ENCODE measurements at regions not wholly inside any gene's neighbourhood (a gene's known extent, or its start where the extent isn't known, plus 50 kb on each side); places are given as distances from the start of the nearest gene placed in this dataset.
A peak's percentile ranks its signal among the peaks of the same experiment; 100 is the strongest.

DNA sequence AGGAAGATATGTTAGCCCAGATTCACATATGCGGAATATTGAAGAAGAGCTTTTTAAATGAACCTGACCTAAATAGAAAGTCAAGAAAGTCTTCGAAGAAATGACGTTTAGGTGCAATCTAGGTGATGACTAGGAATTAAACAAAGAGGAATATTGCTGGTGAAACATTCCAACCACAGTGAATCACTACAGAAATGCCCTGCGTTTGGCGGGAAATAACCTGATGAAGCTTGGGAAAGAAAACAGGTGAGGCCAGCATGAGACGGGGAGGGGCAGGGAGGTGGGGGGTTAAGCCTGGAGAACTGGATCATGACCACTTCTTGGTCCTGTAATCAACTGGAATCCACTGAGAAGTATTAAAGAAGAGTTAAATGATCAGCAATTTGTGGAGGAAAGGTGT, 299.4 kb upstream of the VSTM2A start:
- Histone ChIP-seq H3K27ac (no peak overlapping the region), H3K27me3 (no peaks in the 10 kb centered on the region), H3K4me2 (no peak overlapping the region), H3K9me3 (replicated peaks in 1 of 11) (no peaks in the 10 kb centered on the region), H4K20me1 (no peaks in the 10 kb centered on the region), H3K36me3 (no peaks in the 10 kb centered on the region), H3K4me3 (no peak overlapping the region), H3K9ac (no peak overlapping the region), H3K4me1 (no peaks in the 10 kb centered on the region)
- TF ChIP-seq Cebpa-rat (IDR thresholded peaks at IDR 0.05), result no peak

DNA sequence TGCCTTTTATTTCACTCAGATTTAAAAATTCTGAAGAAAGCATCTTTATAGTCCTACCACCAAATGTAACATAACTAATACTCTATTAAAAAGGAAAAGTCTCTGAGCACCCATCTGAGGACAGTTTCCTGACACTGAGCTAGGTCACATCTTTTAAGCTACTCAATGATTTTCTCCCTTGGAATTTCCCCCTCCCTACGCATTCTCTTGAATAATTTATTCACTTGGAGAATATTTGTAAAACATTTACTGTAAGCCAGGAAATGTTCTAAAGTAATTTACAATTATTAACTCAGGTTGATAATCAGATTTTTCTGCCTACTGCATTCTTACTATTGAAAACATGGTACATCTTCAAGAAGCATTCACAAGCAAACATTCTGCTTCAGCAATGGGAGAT, 297.2 kb upstream of the VSTM2A start:
- Histone ChIP-seq H3K36me3 (no peaks in the 10 kb centered on the region), H3K9me3 (replicated peaks in 1 of 11) (no peaks in the 10 kb centered on the region), H4K20me1 (no peaks in the 10 kb centered on the region), H3K27me3 (no peaks in the 10 kb centered on the region), H3K4me3 (no peak overlapping the region), H3K4me1 (no peaks in the 10 kb centered on the region), H3K4me2 (no peak overlapping the region), H3K27ac (no peak overlapping the region), H3K9ac (no peak overlapping the region)
- no peak for TF ChIP-seq Cebpa-rat (IDR thresholded peaks at IDR 0.05)

DNA sequence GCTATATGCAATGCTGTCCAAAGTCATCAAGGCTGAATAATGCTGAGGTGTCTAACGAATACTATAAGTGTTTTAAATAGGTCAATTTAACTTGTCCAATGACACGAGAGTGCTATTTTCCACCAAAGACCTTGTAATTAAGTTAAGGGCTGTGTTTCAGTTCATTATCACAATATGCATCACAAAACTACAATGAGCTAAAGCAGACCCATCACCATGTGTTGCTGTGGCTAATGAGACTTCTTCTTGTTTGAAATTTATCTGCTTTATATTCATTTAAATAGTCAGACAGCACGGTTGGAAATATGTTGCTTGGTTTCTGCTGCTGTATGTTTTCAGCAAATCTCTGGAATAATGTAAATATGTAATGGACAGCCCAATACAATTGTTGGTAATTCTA, 292.5 kb upstream of the VSTM2A start:
- no peak overlapping the region for H3K4me2 ChIP-seq
- no peak overlapping the region for H3K9ac ChIP-seq
- no peaks in the 10 kb centered on the region for H4K20me1 ChIP-seq
- H3K9me3 ChIP-seq (replicated peaks in 1 of 11), result no peaks in the 10 kb centered on the region
- H3K27ac ChIP-seq, result no peak overlapping the region
- no peak overlapping the region for H3K4me3 ChIP-seq
- H3K4me1 ChIP-seq, result no peaks in the 10 kb centered on the region
- H3K36me3 ChIP-seq, result no peaks in the 10 kb centered on the region
- TF ChIP-seq Cebpa-rat (IDR thresholded peaks at IDR 0.05), result no peak
- H3K27me3 ChIP-seq, result no peaks in the 10 kb centered on the region

- H3K9me3 ChIP-seq (replicated peaks in 1 of 11), result no peaks in the 10 kb centered on the region
- H3K27ac ChIP-seq, result no peak overlapping the region
- no peaks in the 10 kb centered on the region for H3K27me3 ChIP-seq
- H3K9ac ChIP-seq, result no peak overlapping the region
- H3K4me3 ChIP-seq, result no peak overlapping the region
- H3K4me2 ChIP-seq, result no peak overlapping the region
- no peaks in the 10 kb centered on the region for H3K36me3 ChIP-seq
- TF ChIP-seq Cebpa-rat (IDR thresholded peaks at IDR 0.05), result no peak
- peaks cover 0 to 10% (median 0%) of the 10 kb centered on the region in 10 experiments; a peak in 2 of 20 replicates for H3K4me1 ChIP-seq
- H4K20me1 ChIP-seq, result no peaks in the 10 kb centered on the region
Observed at GRCh38 chr7:54252256-54253035, 289.7 kb upstream of the VSTM2A start.

GRCh38 chr7:54253036-54253373, 289.2 kb upstream of the VSTM2A start:
- Histone ChIP-seq H3K9ac (no peak overlapping the region), H3K4me3 (no peak overlapping the region), H3K4me1 (peaks cover 0 to 10% (median 0%) of the 10 kb centered on the region in 10 experiments; a peak in 2 of 20 replicates), H3K36me3 (no peaks in the 10 kb centered on the region), H3K27me3 (no peaks in the 10 kb centered on the region), H3K27ac (no peak overlapping the region), H4K20me1 (no peaks in the 10 kb centered on the region), H3K4me2 (no peak overlapping the region), H3K9me3 (replicated peaks in 1 of 11) (no peaks in the 10 kb centered on the region)
- no peak for TF ChIP-seq Cebpa-rat (IDR thresholded peaks at IDR 0.05)

GRCh38 chr7:54255242-54255641, 286.9 kb upstream of the VSTM2A start:
- no peaks in the 10 kb centered on the region for H3K36me3 ChIP-seq
- no peaks in the 10 kb centered on the region for H4K20me1 ChIP-seq
- H3K4me1 ChIP-seq, result peaks cover 0 to 10% (median 0%) of the 10 kb centered on the region in 10 experiments; a peak in 2 of 20 replicates
- H3K27ac ChIP-seq, result no peak overlapping the region
- H3K27me3 ChIP-seq, result no peaks in the 10 kb centered on the region
- peak overlapping the region in 2 of 11 experiments; percentile 3 to 19; a peak in 1 of 22 replicates for H3K4me2 ChIP-seq
- no peak overlapping the region for H3K4me3 ChIP-seq
- no peaks in the 10 kb centered on the region for H3K9me3 ChIP-seq (replicated peaks in 1 of 11)
- no peak overlapping the region for H3K9ac ChIP-seq
- TF ChIP-seq Cebpa-rat (IDR thresholded peaks at IDR 0.05), result no peak

DNA sequence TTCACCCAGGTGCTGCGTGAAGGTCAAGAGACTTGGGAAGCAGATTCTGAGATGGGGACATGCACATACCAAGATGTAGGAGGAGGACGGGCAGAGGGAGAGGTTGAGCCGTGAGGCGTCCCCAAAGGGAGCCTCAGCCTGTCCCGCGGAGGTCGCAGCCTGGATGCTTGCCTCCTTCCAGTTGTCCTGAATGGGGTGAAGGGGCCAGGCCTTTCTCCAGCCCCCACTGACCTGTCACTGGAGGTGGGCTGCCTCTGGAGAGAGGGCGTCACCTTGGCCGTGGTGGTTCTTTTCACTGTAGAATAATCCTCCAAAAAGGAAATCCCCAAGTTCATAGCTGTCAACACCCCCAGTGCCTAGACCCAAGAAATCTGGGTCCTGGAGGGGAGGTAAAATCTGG, 283.0 kb upstream of the VSTM2A start:
- H3K9me3 ChIP-seq (replicated peaks in 1 of 11), result no peaks in the 10 kb centered on the region
- no peak for TF ChIP-seq Cebpa-rat (IDR thresholded peaks at IDR 0.05)

DNA sequence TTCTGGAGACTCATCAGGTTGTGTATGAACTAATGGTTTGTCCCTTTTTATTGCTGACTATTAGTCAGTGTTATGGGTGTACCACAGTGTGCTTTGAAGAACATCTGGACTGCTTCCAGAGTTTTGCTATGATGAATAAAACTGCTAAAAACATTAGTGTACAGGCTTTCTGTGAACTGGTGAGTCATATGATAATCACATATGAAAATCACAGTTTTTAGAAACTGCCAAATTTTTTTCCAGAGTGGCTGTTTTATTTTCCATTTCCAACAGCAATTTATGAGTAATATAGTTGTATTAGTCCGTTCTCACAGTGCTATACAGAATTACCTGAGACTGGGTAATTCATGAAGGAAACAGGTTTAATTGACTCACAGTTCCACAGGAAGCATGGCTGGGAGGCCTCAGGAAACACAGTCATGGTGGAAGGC, 281.2 kb upstream of the VSTM2A start:
- H3K27ac ChIP-seq, result no peak overlapping the region
- H3K4me3 ChIP-seq, result no peak overlapping the region
- no peak overlapping the region for H3K9ac ChIP-seq
- no peak for TF ChIP-seq Cebpa-rat (IDR thresholded peaks at IDR 0.05)
- no peaks in the 10 kb centered on the region for H3K36me3 ChIP-seq
- no peaks in the 10 kb centered on the region for H3K27me3 ChIP-seq
- H3K4me2 ChIP-seq, result no peak overlapping the region
- H3K4me1 ChIP-seq, result peaks cover 0 to 1% (median 0%) of the 10 kb centered on the region in 10 experiments; a peak in 1 of 20 replicates
- H3K9me3 ChIP-seq (replicated peaks in 1 of 11), result no peaks in the 10 kb centered on the region
- no peaks in the 10 kb centered on the region for H4K20me1 ChIP-seq

More for the DNA sequence above, 283.0 kb upstream of the VSTM2A start:
- H3K4me3 ChIP-seq, result no peak overlapping the region
- peaks cover 0 to 10% (median 0%) of the 10 kb centered on the region in 10 experiments; a peak in 2 of 20 replicates for H3K4me1 ChIP-seq
- H3K9ac ChIP-seq, result no peak overlapping the region
- H3K4me2 ChIP-seq, result no peak overlapping the region
- no peaks in the 10 kb centered on the region for H4K20me1 ChIP-seq
- H3K27me3 ChIP-seq, result no peaks in the 10 kb centered on the region
- no peak overlapping the region for H3K27ac ChIP-seq
- H3K36me3 ChIP-seq, result no peaks in the 10 kb centered on the region

- H3K4me1 ChIP-seq, result no peaks in the 10 kb centered on the region
- no peak overlapping the region for H3K4me3 ChIP-seq
- H3K9ac ChIP-seq, result no peak overlapping the region
- no peaks in the 10 kb centered on the region for H3K36me3 ChIP-seq
- H3K9me3 ChIP-seq (replicated peaks in 1 of 11), result peaks cover 2 to 15% (median 11%) of the 10 kb centered on the region in 11 experiments; a peak in 14 of 22 replicates
- no peak overlapping the region for H3K4me2 ChIP-seq
- no peaks in the 10 kb centered on the region for H3K27me3 ChIP-seq
- no peak overlapping the region for H3K27ac ChIP-seq
- H4K20me1 ChIP-seq, result no peaks in the 10 kb centered on the region
- TF ChIP-seq Cebpa-rat (IDR thresholded peaks at IDR 0.05), result no peak
Observed at GRCh38 chr7:54278847-54279246, 263.3 kb upstream of the VSTM2A start.

Measured in BLaER1 treated with 17β-estradiol and CSF1 and Interleukin-3, amounts not matched to agents 10 nM and 100 nM (cell line).